Upper lobe of left lung (tissue), 6 donors: ENCODE measurements at regions not wholly inside any gene's neighbourhood (a gene's known extent, or its start where the extent isn't known, plus 50 kb on each side); places are given as distances from the start of the nearest gene placed in this dataset.

Source experiments
- ATAC-seq, 2 donors: fragments of 200-7000 bp; cut with Tn5 transposase; one replicate each; pipeline ENCODE4 v1.9.1; 2022; ENCODE audit warnings: mild to moderate bottlenecking in 2 of 2, moderate library complexity in 2 of 2; ENCODE audit not compliant: low FRiP score in 2 of 2
- DNase-seq, 2 donors: peaks; one replicate each; pipeline ENCODE4 v3.0.0-alpha.2; 2019 to 2020
- H3K27ac ChIP-seq, 4 donors: fragments of 200-600 bp; sonication (generic); one replicate each; pipeline ENCODE4 v1.5.1; 2016 to 2019
- H3K27me3 ChIP-seq, 4 donors: fragments of 200-600 bp; sonication (generic); one replicate each; pipeline ENCODE4 v1.5.1; 2017 to 2019
- H3K36me3 ChIP-seq, 4 donors: fragments of 200-600 bp; sonication (generic); one replicate each; pipeline ENCODE4 v1.5.1; 2016 to 2019
- H3K4me1 ChIP-seq, 4 donors: fragments of 200-600 bp; sonication (generic); one replicate each; pipeline ENCODE4 v1.5.1; 2018 to 2019
- H3K4me3 ChIP-seq, 4 donors: fragments of 200-600 bp; sonication (generic); one replicate each; pipeline ENCODE4 v1.5.1; 2017 to 2019; ENCODE audit warnings: mild to moderate bottlenecking in 2 of 4, moderate library complexity in 1 of 4
- H3K9me3 ChIP-seq, 4 donors: fragments of 200-600 bp; sonication (generic); one replicate each; pipeline ENCODE4 v1.5.1; 2018 to 2019
- EP300 ChIP-seq, 4 donors: sonication (generic); formaldehyde crosslinking; IDR thresholded peaks; one replicate each; pipeline ENCODE4 v1.5.1; 2017; ENCODE audit warnings: antibody characterized with exemption in 4 of 4, control low read depth in 2 of 4
- POLR2A ChIP-seq, 4 donors: fragments of 450-650 bp; IDR thresholded peaks; one replicate each; pipeline ENCODE4 v1.5.1; 2016 to 2017; ENCODE audit warnings: antibody characterized with exemption in 4 of 4, mild to moderate bottlenecking in 2 of 4
- POLR2AphosphoS5 ChIP-seq, 2 donors: sonication (generic); formaldehyde crosslinking; IDR thresholded peaks; one replicate each; pipeline ENCODE4 v1.5.1; 2017; ENCODE audit warnings: antibody characterized with exemption in 2 of 2
- WGBS, 2 donors: methylation state at CpG; one replicate each; pipeline ENCODE4 v1.1.5; 2017 to 2018; 5-methylcytosine and 5-hydroxymethylcytosine counted together
- TF ChIP-seq, protein P1 (sequence below), 6 experiments: fragments of 450-650 bp in 4 of 6; fragments of 200-600 bp in 2 of 6; sonication (generic) in 2 of 6; IDR thresholded peaks; one replicate each; pipeline ENCODE4 v1.5.1; 2016 to 2019; ENCODE audit warnings: antibody characterized with exemption in 6 of 6
- donor health status: DM: no; HTN: no; CAD: no; lungs with moderate emphysema.
- donor health status: DM: no; HTN: yes; CAD: no; lungs with severe emphysema.

DNA sequence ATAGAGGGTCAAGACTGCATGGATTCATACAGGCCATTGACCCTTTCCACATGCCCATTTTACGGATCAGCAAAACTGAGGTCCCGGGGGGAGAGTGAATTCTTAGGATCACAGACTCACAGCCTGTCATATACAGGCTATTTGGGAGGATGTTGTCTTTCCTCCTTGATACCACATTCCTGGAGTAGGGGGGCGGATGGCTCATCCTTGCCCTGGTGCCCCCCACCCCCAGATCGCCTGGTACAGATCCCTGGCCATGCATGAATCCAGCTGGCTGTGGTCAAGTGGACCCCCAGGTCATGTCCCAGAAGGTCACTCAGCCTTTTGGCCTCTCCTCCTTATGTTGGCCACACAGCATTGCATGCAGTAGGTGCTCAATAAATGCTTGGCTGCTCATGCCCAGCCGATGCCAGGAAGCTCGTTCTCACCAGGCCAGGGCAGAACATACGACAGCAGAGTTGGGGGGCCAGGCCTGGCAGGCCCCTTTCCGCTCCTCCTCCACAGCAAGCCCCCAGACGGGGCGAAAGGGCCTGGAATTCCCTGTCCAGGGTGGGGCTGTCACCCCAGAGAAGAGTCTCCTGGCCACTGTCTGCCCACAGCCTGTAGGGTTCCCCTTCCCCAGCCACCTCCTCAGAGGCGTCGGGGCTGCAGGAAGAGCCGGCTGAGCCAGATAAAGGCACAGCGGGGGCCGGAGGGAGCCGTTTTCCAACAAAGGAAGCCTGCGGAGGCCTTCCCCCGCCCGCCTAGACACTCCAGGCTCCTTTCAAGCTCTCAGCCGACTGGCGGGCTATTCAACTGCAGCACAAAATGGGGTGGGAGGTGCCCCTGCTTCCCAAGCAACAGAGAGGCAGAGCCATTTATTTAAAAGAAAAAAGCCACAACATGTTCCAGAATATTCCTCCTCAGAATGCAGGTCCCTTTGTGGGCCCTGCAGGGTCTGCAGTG lies 215.7 kb upstream of the CIBAR2 start:
- TF ChIP-seq EP300 (IDR thresholded peaks at IDR 0.05) (peak in 1 of 4 donors; percentile 25), POLR2A (IDR thresholded peaks at IDR 0.05) (no peak), POLR2AphosphoS5 (IDR thresholded peaks at IDR 0.05) (no peak)
- TF ChIP-seq, protein P1, sequence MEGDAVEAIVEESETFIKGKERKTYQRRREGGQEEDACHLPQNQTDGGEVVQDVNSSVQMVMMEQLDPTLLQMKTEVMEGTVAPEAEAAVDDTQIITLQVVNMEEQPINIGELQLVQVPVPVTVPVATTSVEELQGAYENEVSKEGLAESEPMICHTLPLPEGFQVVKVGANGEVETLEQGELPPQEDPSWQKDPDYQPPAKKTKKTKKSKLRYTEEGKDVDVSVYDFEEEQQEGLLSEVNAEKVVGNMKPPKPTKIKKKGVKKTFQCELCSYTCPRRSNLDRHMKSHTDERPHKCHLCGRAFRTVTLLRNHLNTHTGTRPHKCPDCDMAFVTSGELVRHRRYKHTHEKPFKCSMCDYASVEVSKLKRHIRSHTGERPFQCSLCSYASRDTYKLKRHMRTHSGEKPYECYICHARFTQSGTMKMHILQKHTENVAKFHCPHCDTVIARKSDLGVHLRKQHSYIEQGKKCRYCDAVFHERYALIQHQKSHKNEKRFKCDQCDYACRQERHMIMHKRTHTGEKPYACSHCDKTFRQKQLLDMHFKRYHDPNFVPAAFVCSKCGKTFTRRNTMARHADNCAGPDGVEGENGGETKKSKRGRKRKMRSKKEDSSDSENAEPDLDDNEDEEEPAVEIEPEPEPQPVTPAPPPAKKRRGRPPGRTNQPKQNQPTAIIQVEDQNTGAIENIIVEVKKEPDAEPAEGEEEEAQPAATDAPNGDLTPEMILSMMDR (IDR thresholded peaks at IDR 0.05) = peak in 1 of 6 experiments; percentile 18
- Histone ChIP-seq H3K9me3 (no peaks in the 10 kb centered on the region), H3K36me3 (no peaks in the 10 kb centered on the region), H3K27me3 (peaks cover 0 to 3% (median 0%) of the 10 kb centered on the region in 4 donors), H3K4me1 (peaks cover 9 to 31% (median 20%) of the 10 kb centered on the region in 4 donors), H3K27ac (peak overlapping the region in 2 of 4 donors; percentile 5 to 42), H3K4me3 (no peak overlapping the region)
- ATAC-seq = no peak
- WGBS, 2 donors = 31 to 33% methylated on average over 9 to 15 of the region's 21 CpGs
- no peak for DNase-seq

DNA sequence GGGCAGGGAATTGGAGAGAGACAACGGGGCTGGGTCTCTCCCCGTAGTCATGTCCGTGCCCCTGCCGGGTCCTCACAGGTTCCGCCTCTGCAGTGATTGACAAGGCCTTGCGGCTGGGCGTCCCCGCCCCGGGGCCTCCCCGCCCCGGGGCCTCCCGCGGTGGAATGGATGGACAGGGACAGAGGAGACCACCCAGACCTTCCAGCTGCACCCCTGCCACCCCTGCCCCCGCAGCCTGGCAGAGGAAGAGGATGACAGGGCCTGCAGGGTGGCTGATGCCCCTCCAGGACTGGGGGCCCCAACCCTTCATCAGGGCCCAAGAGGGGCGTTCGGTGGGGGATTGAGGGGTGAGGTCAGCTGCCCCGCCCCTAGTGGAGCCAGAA lies 216.4 kb upstream of the CIBAR2 start:
- WGBS, 2 donors = 25% methylated on average over 7 of the region's 17 CpGs; no CpG with 5 or more reads in 1 of the 2 donors
- no peak for TF ChIP-seq POLR2AphosphoS5 (IDR thresholded peaks at IDR 0.05)
- TF ChIP-seq, protein P1 (IDR thresholded peaks at IDR 0.05) = no peak
- no peak for TF ChIP-seq EP300 (IDR thresholded peaks at IDR 0.05)
- Histone ChIP-seq H3K4me3 (no peak overlapping the region), H3K9me3 (no peaks in the 10 kb centered on the region), H3K4me1 (peaks cover 7 to 36% (median 24%) of the 10 kb centered on the region in 4 donors), H3K27me3 (peaks cover 0 to 3% (median 0%) of the 10 kb centered on the region in 4 donors), H3K36me3 (no peaks in the 10 kb centered on the region), H3K27ac (peak overlapping the region in 1 of 4 donors; percentile 42)
- DNase-seq = peak in 1 of 2 donors; percentile 70
- no peak for ATAC-seq

DNA sequence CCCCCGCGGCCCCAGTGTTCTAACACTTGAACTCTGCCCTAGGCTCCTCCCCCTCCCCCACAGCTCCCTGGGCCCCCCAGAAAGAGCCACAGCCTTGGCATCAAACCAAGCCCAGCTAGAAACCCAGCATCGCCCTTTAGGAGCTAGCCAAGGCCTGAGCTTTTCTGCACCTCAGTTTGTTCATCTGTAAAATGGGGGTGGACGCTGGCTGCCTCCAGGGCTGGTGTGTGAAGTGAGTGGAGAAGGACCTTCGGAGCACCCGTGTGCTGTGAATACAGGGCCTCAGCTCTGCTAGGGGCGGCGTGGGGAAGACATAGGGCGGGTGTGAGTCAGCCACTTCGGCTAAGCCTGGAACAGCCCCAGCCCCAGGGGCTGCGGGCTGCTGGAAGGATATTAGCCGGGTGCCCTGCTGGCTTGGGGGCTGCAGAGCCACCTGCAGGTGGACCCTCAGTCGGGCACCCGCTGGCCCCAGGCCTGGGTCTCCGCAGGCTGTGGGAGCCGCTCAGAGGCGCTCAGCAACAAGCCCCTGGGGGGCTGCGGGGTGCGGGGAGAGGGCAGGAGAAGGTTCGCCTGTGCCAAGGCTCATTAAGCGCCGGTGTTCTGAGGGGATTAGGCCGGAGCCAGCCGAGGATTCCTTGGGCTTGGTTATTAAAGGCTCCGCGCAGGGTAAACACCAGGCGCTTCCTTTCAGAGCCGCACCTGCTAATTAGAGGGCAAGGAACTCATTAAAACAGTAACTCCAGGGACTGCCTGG lies 217.0 kb upstream of the CIBAR2 start:
- Histone ChIP-seq H3K4me1 (peaks cover 7 to 40% (median 28%) of the 10 kb centered on the region in 4 donors), H3K27ac (no peak overlapping the region), H3K9me3 (no peaks in the 10 kb centered on the region), H3K4me3 (no peak overlapping the region), H3K27me3 (peaks cover 0 to 3% (median 0%) of the 10 kb centered on the region in 4 donors), H3K36me3 (no peaks in the 10 kb centered on the region)
- DNase-seq (peak in 1 of 2 donors; percentile 74), ATAC-seq (no peak)
- TF ChIP-seq POLR2AphosphoS5 (IDR thresholded peaks at IDR 0.05) = no peak
- no peak for TF ChIP-seq EP300 (IDR thresholded peaks at IDR 0.05)
- TF ChIP-seq POLR2A (IDR thresholded peaks at IDR 0.05) = no peak
- TF ChIP-seq, protein P1 (IDR thresholded peaks at IDR 0.05) = no peak
- WGBS, 2 donors = 65 to 75% methylated on average over 12 to 27 of the region's 28 CpGs

DNA sequence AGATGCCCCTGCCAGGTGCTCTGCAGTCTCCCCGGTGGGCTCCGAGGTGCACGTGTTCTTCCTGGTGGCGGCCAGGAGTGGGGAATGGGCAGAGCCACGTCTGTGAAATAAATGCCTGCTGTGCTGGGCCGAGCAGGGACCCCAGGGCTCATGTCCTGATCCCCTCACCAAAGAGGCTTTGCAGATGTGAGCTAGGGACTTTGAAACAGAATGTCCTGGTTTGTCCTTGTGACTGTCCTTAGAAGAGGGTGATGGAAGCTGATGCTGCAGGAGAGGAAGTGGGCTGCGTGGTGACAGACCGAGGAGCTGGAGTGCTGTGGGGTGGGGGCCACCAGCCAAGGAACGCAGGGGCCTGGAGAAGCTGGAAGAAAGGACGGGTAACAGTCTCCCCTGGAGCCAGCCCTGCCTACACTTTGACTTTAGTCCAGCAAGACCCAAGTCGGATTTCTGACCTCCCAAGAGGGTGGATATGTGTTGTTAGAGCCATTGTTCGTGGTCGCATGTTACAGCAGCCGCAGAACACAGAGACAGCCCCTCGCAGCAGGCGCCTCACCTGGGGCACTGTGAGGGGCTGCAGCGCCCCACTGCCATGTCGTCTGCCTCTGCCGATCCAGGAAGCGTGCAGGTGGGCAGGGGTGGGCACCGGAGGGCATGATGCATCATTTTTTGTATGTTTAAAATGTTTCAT lies 217.9 kb upstream of the CIBAR2 start:
- no peak for ATAC-seq
- no peak for DNase-seq
- H3K9me3 ChIP-seq = no peaks in the 10 kb centered on the region
- no peak overlapping the region for H3K4me3 ChIP-seq
- peaks cover 0 to 3% (median 0%) of the 10 kb centered on the region in 4 donors for H3K27me3 ChIP-seq
- no peaks in the 10 kb centered on the region for H3K36me3 ChIP-seq
- H3K4me1 ChIP-seq = peaks cover 11 to 49% (median 35%) of the 10 kb centered on the region in 4 donors
- H3K27ac ChIP-seq = no peak overlapping the region
- 52 to 73% methylated on average over 19 to 21 of the region's 21 CpGs for WGBS, 2 donors
- TF ChIP-seq, protein P1 (IDR thresholded peaks at IDR 0.05) = no peak
- TF ChIP-seq EP300 (IDR thresholded peaks at IDR 0.05) = no peak
